D721Med (cell line): ENCODE measurements at regions not wholly inside any gene's neighbourhood (a gene's known extent, or its start where the extent isn't known, plus 50 kb on each side); places are given as distances from the start of the nearest gene placed in this dataset.
"Not testable (repeated sequence)": the region's sequence is repeated elsewhere in the genome, so short reads cannot be mapped to it uniquely, and the experiment has no call there.

Experiments used
- DNase-seq: peaks from one replicate; pipeline ENCODE4 v3.0.0; 2011; ENCODE audit warnings: low spot score; ENCODE audit not compliant: insufficient read length
- FAIRE-seq: peaks from 2 replicates; lab custom pipeline; 2011; peaks lifted over from hg19 to GRCh38; lab: Jason Lieb, UNC
- TF ChIP-seq, protein P1 (sequence below): IDR thresholded peaks from 2 replicates; pipeline ENCODE4 v1.5.1; 2012; ENCODE audit warnings: mild to moderate bottlenecking, control low read depth; ENCODE audit not compliant: insufficient read depth; ENCODE audit errors: missing control alignments

DNA sequence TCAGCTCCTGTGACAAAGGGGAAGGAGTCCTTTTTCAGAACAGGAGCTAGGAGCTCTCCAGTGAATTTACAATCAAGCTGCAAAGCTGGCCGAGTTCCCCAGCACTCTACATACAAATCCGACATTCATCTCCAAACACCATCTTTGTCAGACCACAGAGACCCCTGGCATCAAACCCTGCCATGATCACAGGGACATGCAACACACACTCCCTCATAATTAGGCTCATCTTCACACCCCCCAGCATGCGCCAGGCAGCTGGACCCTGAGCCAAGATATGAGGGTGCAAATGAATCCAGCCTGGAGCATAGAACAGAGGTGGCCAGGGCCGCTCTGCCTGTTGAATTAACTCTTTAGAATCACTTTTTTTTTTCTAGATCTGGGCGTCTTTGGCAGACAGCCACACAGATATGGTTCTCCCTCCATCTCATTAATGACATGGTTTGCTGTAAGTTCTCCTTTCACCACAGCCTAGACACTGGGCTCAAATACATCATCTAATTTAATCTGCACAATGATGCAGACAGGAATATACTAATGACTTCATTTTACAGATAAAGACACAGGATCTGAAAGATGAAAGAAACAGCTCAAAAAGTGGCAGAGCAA lies 366.3 kb downstream of the NPIPA8 start:
- no peak for DNase-seq
- TF ChIP-seq, protein P1, sequence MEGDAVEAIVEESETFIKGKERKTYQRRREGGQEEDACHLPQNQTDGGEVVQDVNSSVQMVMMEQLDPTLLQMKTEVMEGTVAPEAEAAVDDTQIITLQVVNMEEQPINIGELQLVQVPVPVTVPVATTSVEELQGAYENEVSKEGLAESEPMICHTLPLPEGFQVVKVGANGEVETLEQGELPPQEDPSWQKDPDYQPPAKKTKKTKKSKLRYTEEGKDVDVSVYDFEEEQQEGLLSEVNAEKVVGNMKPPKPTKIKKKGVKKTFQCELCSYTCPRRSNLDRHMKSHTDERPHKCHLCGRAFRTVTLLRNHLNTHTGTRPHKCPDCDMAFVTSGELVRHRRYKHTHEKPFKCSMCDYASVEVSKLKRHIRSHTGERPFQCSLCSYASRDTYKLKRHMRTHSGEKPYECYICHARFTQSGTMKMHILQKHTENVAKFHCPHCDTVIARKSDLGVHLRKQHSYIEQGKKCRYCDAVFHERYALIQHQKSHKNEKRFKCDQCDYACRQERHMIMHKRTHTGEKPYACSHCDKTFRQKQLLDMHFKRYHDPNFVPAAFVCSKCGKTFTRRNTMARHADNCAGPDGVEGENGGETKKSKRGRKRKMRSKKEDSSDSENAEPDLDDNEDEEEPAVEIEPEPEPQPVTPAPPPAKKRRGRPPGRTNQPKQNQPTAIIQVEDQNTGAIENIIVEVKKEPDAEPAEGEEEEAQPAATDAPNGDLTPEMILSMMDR = no peak
- no peak for FAIRE-seq

DNA sequence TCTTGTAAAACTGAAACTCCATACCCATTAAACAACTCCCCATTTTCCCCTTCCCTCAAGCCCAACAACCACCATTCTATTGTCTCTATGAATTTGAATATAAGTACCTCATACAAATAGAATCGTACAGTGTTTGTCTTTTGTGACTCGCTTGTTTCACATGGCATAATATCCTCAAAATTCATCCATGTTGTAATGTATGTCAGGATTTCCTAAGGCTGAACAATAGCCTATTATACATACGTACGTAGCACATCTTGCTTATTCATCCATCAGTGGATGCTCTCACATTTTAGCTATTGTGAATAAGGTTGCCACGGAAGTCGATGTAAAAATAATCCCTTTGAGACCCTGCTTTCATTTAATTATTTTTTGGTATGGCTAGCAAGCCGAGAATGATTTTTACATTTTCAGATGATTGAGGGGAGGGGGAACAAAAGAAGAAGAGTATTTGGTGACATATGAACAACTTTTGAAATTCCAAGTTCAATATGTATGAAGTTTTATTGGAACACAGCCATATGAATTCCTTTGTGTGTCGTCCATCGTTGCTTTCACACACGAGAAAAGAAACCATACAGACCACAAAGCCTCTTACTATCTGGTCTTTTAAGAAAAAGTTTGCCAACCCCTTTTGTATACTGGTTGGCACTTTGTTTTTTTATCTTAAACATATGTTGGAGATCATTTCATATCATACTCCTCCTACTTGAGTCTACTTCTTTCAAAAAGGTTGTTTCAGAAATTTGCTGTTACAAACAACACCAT lies 371.2 kb downstream of the NPIPA8 start:
- DNase-seq (no peak), FAIRE-seq (no peak)
- TF ChIP-seq, protein P1 = no peak

DNA sequence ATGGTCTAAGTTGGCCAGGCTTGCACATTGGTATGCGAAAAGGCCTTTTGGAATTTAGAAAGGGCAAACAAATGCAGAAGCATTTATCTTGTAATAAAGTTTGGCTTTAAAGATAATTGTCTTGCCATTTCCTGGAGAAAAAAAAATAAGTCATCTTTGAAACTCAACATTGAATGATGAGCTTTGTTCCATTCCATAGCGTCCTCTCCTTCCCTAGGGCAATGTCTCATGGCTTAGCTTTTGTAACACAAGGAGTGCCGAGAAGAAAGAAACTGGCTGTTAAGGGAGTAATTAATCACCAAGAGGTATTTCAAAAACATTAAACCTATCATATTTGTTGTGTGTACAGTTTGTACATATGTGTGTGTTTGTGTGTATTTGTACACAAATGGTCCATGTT lies 372.3 kb downstream of the NPIPA8 start:
- TF ChIP-seq, protein P1 = no peak
- DNase-seq = no peak
- FAIRE-seq = no peak

DNA sequence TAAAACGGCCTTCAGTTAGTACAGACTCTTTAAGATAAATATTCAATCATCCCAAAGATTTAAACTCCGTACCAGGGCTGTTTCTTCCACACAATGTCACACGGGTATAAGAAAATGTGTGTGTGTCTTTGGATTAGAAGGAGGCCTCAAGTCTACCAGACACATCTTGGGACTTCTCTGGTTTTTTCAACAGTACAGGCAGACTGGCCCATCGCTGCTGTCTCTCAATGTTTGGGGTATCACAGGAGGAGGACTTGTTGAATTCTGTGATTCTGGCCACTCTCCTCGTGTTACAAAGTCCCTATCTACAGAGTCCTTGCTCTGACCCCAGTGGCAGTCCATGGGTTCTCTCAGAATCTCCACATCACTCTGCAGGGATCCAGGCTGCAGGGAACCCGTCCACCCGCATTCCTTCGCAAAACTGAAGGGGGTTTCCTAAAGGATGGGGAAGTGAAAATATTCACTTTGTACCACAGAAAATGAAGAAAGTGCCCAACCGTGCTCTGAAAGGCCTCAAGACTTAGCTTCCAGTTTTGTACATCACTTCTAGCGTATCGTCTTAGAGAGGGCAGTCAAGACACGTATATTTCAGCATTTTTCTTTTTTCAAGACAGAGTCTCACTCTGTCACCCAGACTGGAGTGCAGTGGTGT lies 373.2 kb downstream of the NPIPA8 start:
- TF ChIP-seq, protein P1 = no peak
- DNase-seq (no peak), FAIRE-seq (no peak)

DNA sequence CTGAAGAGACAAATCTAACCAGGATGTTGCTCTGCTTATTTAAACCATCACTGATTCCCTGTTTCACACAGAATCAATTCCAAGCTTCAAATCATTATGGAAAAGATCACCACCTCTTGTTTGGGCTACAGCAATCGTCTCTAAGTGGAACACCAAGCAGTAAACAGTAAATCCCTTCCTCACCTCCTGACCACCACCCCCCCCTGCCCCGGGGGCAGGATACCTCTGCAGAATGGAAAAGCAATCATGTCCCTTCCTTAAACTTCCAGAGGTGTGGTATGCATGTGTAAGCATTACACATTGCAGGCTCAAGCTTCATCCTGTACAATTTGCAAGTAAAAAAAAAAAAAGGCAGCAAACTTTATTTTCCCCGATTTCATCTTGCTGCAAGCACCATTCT lies 373.8 kb downstream of the NPIPA8 start:
- DNase-seq (no peak), FAIRE-seq (no peak)
- TF ChIP-seq, protein P1 = no peak

DNA sequence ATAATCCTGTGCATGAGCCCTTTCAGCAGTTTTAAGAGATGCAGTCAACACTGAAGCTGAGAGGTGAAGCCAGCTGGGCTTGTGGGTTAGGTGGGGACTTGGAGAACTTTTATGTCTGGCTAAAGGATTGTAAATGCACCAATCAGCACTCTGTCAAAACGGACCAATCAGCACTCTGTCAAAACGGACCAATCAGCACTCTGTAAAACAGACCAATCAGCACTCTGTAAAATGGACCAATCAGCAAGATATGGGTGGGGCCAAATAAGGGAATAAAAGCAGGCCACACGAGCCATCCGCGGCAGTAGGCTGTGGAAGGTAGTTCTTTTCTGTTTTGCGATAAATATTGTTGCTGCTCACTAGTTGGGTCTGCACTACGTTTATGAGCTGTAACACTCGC lies 374.7 kb downstream of the NPIPA8 start:
- FAIRE-seq, DNase-seq: not testable (repeated sequence)

DNA sequence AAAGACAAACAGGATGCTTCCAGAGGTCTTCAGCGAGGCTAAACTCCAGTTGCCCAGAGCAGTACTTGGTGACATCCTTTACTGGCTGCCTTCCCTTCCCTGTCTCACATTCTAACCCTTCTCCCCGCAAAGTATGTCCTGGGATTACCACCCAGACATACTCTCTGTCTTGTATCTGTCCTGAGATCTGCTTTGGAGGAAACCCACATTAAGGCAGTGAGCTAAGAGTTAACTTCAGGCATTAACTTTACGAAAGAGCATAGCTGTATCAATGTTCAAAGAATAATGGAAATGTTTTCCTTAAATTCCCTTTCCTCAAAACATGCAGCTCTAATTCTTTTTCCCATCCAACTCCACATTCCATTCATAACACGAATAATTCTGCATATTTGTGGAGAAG lies 385.2 kb downstream of the NPIPA8 start:
- DNase-seq = no peak
- no peak for FAIRE-seq
- TF ChIP-seq, protein P1 = no peak
